Uterus (tissue), 2 donors: ENCODE measurements at regions not wholly inside any gene's neighbourhood (a gene's known extent, or its start where the extent isn't known, plus 50 kb on each side); places are given as distances from the start of the nearest gene placed in this dataset.

Experiments
- POLR2A ChIP-seq, 2 donors: fragments of 450-650 bp; IDR thresholded peaks; one replicate each; pipeline ENCODE4 v1.6.1; 2016; ENCODE audit warnings: antibody characterized with exemption in 2 of 2, mild to moderate bottlenecking in 1 of 2, moderate library complexity in 1 of 2
- TF ChIP-seq, protein P1 (sequence below), 4 experiments: fragments of 200-600 bp in 2 of 4; fragments of 450-650 bp in 2 of 4; sonication (generic) in 2 of 4; IDR thresholded peaks; one replicate each; pipeline ENCODE4 v1.5.1; 2016 to 2019; ENCODE audit warnings: antibody characterized with exemption in 4 of 4, mild to moderate bottlenecking in 2 of 4, moderate library complexity in 1 of 4

DNA sequence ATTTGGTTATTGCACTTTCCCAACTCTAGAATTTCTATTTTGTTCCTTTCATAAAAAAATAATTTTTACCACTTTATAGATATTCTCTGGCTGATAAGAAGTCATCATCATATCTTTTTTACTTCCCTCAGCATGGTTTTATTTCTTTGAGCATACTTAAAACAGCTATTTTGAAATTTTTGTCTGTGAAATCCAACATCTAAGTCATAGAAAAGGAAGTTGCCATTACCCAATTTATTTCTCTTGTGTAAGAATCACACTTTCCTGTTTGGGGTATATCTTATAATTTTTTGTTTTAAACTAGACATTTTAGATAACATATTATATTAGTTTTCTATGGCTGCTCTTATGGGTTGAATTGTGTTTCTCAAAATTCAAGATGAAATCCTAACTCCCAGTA is 400.2 kb upstream of the OR4E1 start:
- TF ChIP-seq, protein P1, sequence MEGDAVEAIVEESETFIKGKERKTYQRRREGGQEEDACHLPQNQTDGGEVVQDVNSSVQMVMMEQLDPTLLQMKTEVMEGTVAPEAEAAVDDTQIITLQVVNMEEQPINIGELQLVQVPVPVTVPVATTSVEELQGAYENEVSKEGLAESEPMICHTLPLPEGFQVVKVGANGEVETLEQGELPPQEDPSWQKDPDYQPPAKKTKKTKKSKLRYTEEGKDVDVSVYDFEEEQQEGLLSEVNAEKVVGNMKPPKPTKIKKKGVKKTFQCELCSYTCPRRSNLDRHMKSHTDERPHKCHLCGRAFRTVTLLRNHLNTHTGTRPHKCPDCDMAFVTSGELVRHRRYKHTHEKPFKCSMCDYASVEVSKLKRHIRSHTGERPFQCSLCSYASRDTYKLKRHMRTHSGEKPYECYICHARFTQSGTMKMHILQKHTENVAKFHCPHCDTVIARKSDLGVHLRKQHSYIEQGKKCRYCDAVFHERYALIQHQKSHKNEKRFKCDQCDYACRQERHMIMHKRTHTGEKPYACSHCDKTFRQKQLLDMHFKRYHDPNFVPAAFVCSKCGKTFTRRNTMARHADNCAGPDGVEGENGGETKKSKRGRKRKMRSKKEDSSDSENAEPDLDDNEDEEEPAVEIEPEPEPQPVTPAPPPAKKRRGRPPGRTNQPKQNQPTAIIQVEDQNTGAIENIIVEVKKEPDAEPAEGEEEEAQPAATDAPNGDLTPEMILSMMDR (IDR thresholded peaks at IDR 0.05), result no peak
- no peak for TF ChIP-seq POLR2A (IDR thresholded peaks at IDR 0.05)
